Activated CD4-positive, alpha-beta T cell treated with anti-CD3 and anti-CD28 coated beads for 4 hours (primary cell): ENCODE measurements at regions not wholly inside any gene's neighbourhood (a gene's known extent, or its start where the extent isn't known, plus 50 kb on each side); places are given as distances from the start of the nearest gene placed in this dataset.
"Not testable (repeated sequence)": the region's sequence is repeated elsewhere in the genome, so short reads cannot be mapped to it uniquely, and the experiment has no call there.

Experiments
- DNase-seq, 2 donors: peaks; one replicate each; pipeline ENCODE4 v3.0.0-alpha.2; 2020

DNA sequence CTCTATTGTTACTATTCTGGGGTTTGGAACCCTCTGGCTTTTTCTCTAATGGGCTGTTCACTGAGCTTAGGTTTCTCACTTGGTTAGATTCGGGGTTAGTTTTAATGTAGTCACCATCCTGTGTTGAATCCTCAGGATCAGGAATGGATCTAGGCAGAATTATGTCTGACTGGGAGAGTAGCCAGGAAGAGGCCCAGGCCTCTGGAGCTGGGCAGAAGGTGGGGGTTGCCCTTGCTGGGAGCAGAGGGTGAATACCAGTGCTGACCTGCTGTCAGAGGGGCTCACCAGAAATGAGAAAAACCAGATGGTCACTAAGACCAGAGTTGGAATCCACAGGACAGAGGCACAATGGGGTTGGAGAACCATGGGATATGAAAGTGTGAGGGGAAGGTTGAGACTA, 126.6 kb upstream of the SLC4A4 start:
- no peak for DNase-seq

DNA sequence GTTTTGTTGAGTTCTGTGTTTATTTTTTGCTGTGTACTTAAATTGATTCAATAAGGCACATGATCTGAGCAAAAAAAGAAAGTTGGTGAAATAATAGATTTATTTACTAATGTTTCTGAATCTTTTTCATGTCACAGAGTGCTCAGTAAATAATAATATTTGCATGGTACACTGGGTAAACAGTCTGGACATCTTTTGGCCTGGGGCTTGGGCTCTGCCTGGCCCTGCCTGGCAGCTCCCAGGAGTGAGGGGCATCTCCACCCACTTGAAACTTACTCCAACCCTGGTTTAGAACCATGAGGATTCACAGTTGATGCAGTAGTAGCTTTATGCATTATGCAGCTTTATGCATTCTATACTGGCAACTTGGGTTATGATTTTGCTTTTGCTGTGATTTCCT, 124.2 kb upstream of the SLC4A4 start:
- no peak for DNase-seq

DNA sequence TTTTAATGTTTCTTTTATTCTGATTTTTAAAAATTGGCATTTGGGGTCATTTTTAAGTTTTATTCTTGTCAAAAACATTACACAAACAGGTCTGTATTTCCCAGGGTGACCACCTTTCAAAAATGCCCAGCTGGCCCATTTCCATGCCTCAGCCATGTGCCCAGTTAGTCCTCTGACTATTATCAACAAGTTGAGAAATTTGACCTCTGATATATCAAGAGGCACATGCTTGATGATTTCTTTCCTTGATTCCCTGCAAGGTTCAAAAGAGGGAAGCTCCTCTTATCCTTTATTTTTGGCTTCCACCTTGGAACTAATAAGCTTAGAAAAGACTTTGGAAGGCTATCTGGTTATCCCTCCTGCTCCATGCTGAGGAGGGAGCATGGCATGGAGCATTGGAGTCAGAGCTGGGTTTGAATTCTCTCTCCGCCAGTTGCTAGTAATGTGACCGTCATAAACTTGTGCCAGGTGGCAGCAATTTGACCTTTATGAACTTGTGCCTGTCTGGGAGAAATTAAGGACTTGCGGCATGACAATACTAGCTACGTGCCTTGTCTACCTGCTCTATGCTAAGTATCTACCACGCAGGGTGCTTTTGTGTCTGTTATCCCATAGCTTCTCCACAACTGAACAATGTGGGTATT, 122.4 kb upstream of the SLC4A4 start:
- DNase-seq = no peak

DNA sequence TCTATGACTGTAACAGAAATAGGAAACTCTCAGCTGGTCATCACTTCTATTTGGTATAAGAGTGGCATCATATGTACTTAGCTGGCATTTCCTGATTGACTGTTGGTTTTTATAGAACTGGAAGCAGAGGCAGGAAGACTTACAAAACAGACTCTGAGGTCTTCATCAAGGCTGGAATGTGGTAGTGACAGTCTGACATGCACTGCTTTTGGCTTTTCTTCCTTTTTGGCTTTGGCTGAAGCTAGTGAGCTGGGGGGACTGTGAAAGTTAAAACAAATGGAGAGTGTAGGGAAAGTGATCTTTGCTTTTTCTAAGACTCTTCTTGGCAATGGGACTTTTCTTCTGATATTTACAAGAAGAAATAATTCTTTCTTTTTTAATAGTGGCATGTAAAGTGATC, 121.1 kb upstream of the SLC4A4 start:
- no peak for DNase-seq

DNA sequence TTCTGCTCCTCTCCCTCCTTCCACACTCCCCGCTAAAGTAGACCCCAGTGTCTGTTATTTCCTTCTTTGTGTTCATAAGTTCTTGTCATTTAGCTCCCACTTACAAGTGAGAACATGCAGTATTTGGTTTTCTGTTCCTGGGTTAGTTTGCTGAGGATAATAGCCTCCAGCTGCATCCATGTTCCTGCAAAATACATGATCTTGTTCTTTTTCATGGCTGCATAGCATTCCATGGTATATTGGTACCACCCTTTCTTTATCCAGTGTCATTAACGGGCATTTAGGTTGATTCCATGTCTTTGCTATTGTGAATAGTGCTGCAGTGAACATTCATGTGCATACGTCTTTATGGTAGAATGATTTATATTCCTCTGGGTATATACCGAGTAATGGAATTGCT, 118.0 kb upstream of the SLC4A4 start:
- DNase-seq = not testable (repeated sequence)

DNA sequence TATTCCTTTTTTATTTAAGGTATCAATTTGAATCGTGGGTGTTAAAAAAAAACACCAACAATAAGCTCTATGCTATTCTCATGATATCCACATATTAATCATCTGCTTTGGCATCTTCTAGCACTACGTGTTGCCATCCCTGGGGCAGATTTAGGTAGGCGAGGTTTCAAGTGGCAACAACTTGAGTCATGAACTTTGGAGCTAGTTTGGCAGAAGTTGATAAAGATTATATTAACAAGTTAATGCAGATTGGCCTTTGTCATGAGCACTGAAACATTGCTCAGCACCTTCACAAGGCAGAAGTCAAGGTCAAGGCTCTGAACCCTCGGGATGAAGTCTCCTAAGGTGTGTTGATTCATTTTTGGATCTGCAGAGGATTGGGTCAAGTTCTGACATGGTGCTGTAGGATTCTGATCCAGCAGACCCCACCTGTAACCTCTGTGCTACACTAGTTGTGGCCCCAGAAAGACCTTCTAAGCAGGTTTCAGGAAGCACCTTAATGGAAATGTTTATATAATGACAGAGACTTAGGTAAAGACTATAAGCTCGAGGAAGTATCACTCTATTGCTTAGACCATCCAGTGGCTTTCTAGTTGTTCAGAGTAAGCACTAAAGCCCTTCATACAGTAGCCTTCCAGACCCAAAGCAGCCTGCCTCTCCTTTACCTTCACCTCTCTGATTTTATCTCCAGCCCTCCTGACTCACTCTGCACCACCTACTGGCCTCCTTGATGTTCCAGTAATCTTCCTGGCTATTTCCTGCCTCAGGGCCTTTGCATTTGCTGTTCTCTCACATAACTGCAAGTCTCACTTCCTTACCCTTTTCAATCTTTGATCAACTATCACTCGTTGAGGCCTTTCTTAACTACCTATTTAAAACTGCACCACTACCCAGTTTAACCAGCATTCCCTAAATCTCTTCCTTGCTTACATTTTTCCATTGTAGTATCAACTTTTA, 117.0 kb upstream of the SLC4A4 start:
- no peak for DNase-seq

DNA sequence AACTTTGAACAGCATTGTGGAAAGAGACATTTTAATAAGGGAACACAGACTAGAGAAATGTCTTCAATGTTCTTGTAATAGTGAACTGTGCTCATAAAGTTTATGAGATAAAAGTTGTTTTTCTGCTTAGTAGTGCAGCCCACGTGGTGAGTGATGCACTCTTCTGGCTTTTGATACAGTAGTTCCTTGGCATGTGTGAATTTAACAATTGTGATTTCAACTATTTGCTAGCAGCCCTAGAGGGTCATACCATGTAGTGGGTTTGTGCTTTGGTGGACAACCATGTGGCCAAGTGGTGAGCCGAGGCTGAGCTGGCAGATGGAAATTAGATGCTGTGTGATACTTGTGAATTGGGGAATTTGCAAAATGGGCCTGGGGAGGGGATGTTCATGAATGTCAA, 116.2 kb upstream of the SLC4A4 start:
- DNase-seq = no peak

DNA sequence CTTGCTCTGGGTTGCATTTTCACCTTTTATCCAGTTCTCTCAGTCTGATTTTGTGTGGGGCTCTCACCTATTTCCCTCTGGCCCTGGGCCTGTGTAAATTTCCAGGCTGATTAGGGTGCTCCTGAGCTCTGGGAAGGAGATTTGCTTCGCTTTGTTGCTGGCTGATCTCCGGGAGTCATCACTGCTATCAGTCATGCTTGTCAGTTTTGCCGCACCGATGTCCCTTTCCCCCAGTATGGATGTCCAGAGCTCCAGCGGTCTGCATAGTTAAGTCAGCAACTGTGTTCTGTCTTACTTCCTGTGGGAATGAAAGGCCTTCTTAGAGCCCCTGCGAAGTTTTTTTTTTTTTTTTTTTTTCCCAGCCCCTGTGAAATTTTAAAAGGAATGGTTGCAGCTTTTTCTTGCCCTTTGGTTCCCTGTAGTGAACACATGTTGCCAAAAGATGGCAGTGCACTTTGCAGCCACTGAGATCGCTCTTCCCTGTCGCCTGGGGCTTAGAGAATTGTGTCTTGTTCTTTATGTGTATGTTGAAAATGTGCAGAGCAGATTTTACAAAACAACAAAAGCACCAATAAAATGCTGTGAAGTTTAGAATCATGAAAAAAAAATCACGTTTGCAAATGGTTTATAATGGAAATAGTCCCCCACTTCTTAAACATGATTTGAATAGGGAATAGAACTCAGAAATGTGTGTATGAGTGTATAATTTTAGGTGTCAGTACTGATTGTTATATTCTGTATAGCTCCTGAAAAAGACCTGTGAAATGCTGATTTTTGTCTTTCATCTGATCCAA, 109.1 kb upstream of the SLC4A4 start:
- no peak for DNase-seq

DNA sequence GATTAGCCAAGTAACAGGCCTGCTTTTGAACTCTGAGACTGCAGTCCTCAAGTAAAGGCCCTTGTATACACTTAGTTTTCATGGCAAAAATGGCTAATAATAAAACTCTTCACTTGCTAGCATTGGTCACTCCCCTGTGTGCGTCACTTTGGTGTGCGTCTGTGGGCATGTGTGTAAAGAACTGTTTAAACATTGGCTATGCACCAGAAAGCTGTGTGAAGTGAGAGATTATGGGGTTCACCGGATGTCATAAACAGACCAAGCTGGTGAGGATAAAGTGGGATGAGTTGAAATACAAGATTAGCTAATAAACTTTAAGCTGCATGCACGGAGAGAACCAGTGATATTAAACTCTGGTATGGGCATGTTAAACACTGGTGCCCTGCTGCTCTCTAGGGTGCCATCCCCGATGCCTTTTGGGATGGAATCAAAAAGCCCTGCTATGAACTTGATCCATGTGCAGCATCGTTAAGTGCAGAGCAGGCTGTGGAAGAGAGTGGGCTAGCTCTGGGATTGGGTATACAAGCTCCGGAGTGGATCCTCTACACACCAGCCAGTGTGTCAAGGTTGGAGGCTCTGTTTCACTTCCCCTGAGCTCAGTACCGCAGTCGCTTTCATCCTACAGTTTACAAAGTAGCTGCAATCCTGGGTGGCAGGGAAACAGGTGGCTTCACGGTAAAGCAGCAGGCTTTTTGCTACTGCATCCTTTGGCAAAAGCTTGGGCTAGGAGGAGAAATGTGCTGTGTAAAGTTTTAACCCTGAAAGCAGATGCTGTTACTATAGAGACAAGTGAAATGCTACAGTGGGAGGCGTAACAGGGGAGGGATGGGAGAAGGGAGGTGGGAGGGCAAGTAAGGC, 108.3 kb upstream of the SLC4A4 start:
- DNase-seq = no peak

DNA sequence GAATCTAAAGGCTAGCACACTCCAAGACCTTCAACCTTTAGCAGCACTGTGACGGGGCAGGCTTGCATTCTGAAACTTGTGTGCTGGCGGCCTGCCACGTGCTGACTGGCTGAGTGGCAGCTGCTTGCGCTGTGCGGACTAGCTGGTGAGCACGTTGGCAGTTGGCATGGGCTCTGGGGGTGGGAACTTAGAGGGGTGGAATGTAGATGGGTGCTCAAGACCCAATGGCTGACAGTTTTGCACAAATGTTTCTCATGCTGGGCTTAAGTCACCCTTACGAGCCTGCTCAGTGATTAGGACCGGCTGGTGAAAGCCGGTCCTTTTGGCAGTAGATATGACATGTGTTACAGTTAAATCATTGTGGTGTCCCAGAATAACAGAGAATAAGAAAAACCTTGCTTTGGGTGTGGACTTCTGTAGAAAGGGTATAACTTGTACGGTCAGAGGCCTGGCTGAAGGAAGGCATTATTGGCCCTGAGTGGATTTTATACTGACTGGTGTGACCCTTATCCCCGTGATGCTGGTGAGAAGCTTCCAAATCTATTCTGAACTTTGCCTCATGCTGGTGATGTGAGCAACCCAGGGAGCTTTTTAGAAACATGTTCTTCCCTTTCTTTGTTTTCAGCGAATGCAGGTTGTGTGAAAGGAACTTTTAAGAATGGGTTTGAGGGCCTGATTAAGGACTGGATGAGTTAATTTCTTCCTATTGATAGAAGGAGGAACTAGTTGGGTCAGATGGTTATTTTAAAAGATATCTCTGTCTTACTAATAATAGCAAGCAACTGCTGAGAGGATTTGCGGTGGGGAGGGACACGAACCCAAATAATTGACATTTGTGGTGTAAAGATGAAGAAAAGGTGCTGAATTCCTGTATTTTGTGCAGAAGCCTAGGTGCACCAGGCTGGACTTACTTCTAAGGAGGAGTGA, 107.4 kb upstream of the SLC4A4 start:
- no peak for DNase-seq

DNA sequence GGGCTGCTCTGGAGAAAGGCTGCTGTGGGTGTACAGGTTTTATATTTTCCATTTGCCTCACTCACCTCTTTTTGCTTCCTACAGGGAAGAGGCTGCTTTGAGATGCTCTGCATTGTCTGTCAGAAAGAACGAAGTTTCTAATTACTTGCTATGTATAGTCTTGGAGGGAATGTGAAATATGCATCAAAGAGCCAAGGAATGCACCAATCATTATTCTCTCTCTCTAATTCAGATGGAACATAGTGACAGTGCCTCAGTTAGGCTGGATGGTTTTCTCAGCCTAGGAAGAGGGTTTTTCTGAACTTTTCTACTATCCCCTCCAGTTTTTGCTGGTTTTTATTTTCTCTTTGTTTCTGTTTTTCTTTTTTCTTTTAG, 106.8 kb upstream of the SLC4A4 start:
- DNase-seq = no peak

DNA sequence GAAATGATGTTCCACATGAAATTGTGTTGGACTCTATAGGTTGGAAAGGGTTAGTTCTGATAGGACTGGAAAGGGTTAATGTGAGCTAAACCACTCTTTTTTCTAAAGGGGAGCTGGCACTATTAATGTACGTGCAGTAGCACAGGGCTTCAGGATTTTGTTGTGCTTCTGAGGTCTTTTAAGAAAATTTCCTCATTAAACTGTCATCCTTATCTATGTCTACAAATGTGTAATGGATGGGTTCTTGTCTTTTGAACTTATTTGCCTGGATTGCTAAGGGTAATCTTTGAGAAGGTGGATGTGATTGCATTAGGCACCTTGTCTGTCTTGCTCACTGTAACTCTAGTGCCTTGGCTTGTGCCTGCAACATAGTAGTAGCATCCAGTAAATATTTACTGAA, 106.0 kb upstream of the SLC4A4 start:
- DNase-seq = no peak

DNA sequence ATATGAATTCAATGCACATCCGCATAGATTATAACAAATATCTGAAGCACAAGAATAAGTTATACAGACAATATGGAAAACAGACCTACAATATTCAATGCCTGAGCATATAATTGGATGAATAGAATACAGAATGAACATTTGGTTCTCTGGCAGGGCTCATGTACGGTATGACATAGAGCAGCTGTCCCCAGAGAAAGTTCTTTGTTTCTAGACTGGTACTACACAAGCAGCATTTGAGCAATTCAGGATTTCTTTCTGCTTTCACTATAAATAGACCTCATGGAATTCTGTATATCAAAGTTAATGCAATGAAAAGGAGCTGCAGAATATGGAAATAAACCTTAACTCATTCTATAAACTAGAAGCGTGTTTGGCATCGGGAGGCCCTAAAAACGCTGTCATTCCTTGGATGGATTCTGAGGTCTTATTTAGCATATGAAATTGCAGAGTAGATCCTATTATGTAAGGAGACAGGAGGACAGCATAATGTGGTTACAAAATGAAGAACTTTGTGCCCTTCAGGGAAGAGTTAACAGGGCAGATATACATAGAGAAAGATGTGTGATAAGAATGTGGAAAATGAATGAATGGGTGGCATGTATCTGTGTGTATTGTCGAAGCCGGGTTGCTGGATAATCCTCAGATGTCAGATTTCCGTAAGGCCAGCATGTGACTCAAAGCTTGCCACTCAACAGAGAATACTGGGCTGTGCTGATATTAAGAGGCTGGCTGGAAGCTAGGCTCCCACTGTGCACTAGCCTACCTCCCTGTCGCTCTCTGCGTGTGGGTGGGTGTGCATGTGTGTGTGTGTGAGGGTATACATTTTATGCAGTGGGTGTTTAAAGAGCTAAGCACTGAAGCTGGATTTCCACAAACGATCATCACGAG, 103.3 kb upstream of the SLC4A4 start:
- DNase-seq = no peak

DNA sequence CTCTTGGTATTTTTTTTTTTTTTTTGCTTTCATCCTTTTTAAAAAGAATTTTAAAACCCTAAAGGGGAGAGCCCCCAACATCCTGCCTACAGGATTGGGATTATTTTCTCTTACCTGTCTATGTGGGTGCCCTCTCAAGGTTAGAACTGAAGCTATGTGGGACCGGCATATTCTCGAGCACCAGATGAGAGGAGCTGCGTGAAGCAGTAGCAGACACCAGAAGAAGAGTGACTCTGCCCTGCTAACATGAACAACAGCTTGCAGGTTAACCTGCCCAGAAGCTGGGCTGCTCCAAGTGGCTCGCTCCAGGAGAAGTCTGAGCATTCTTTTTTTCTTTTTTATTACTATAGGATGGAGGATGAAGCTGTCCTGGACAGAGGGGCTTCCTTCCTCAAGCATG, 102.6 kb upstream of the SLC4A4 start:
- DNase-seq = no peak

DNA sequence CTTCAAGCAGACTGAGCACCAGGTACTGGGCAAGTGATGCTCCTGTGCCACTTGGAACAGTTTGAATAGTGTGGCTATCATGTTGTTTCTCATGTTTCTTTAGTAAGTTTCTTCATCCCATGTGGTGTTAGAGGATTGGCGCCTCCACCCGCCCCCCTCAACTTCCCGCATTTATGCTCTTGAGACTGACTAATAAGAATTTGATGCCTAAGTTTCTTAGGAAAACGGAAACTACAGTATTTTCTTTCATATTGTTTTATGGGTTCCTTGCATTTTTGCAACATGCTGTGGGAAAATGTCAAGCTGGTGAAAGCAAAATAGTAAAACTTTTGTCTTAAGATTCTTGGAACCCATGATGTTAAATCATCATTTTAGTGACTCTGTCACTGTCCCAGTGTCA, 101.2 kb upstream of the SLC4A4 start:
- no peak for DNase-seq

DNA sequence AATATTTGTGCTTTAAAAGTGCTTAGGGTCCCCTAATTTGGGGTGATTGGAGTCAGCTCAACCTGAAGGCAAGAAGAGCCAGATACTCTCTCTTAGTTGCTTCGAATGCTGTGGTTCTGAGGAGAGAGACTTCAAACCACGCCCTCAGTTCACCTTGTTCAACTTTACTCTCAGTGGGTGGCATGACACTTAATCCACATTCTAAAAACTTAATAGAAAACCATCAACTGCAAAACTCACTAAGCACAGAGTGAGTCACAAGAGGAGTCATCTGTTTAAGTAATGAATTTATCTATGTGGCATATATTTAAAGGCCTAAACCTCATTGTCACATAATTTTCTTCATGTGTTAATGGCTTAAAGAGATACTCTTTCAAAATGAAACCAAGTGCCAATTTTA, 99.5 kb upstream of the SLC4A4 start:
- DNase-seq = no peak

DNA sequence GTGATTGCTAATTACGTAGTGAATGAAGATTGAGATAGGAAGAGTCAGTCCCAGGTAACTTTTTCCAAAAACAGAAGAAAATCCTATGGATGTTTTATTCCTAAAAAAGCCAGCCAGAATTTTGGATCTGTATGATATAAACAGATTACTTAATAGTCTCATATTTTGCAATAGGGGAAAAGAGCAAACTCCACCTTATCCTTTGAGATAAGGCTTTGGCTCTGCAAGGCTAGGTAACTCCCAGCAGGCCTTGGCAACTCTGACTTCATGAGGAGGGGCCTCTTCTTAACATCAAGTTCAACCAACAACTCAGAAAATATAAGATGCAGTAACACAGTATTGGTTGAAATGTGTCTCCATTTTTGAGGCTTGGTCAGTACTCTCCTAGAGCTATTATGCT, 98.7 kb upstream of the SLC4A4 start:
- no peak for DNase-seq

DNA sequence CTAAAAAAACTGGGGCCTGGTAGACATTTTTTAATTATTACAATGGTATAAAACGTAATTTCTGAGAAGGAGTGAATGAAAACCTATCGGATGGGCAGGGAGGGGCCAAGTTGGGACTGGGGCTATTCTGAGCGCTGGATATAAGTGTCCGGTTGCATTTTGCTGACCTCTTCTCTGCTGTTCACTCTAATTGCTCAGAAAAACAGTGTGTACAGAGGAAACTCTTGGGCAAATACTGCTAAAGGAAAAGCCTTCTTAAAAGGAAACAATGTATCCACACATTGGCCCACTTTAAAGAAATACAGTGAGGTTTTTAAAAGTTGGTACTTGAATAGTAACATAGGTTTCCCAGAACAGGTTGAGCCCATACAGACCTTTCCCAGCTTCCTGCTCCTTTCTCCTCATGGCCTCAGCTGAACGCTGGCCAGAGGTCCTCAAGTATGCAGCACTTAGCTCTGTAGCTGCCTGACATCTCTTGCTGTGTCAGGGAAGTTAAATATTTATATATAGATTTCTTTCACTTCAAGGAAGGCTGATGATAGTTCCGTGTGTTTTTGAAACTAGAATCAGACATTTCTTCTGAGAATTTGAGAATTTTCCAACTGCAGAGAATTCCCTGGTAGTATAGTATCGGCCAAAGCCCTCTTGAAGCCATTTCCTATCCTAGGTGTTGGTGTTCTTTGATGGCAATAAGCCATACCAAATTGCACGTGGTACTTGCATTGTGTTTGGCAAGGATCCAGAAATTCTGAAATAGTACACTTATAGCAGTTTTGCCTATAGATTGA, 97.1 kb upstream of the SLC4A4 start:
- no peak for DNase-seq

DNA sequence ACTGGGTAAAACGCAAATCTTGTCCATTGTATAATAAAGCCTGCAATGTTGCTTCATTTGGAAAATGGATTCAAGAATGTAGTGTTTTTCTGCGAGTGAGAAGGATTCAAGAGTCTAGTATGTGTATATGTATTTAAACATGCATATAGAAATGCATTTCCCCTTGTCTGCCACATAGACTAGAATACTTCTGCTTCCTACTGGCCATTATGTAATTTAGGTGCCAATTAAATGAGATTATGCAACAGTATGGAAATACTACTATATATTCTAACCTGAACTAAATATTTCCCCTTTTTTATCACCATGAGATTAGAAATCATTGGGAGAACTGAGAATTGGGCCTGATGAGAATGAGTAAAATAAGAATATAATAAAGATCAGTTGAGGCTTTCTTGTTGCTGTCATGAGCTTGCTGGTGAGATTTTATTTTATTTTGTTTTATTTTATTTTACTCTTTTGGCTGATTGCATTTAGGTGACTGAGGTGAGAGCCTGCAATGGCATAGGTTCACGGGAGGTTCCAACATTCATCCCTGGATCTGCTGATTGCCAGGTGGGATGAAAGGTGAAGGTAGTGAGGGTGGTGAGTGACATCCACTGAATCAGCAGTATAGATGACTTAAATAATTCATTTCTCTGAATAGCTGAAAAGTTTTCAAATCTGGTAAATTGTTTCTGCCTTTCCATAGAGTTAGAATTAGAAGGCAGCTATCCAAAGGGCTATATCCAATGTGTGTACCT, 95.6 kb upstream of the SLC4A4 start:
- DNase-seq = no peak
